Breast epithelium (tissue), 4 donors: ENCODE measurements at regions not wholly inside any gene's neighbourhood (a gene's known extent, or its start where the extent isn't known, plus 50 kb on each side); places are given as distances from the start of the nearest gene placed in this dataset.
"Not testable (repeated sequence)": the region's sequence is repeated elsewhere in the genome, so short reads cannot be mapped to it uniquely, and the experiment has no call there.

ENCODE experiments used
- DNase-seq, 2 donors: peaks; one replicate each; pipeline ENCODE4 v3.0.0-alpha.2; 2019; ENCODE audit warnings: low spot score in 2 of 2
- H3K27ac ChIP-seq, 2 donors: fragments of 200-600 bp; sonication (generic) in 1 of 2; one replicate each; pipeline ENCODE4 v1.5.1; 2016 to 2019; ENCODE audit warnings: mild to moderate bottlenecking in 1 of 2
- H3K27me3 ChIP-seq, 2 donors: fragments of 200-600 bp; sonication (generic) in 1 of 2; one replicate each; pipeline versions ENCODE4 v1.5.1 to v1.6.0; 2017 to 2019; ENCODE audit warnings: control low read depth in 1 of 2, mild to moderate bottlenecking in 1 of 2
- H3K36me3 ChIP-seq: fragments of 200-600 bp; one replicate; pipeline ENCODE4 v1.5.1; 2019
- H3K4me1 ChIP-seq, 2 donors: fragments of 200-600 bp; sonication (generic); one replicate each; pipeline ENCODE4 v1.5.1; 2016 to 2019; ENCODE audit warnings: control low read depth in 1 of 2
- H3K4me3 ChIP-seq, 3 donors: fragments of 200-600 bp; sonication (generic); 1 replicate in 2 of 3; 2 replicates in 1 of 3; pipeline ENCODE4 v1.5.1; 2016 to 2019; ENCODE audit warnings: mild to moderate bottlenecking in 3 of 3, moderate library complexity in 2 of 3
- H3K9me3 ChIP-seq, 2 donors: fragments of 200-600 bp; sonication (generic) in 1 of 2; one replicate each; pipeline ENCODE4 v1.5.1; 2016 to 2019; ENCODE audit warnings: control low read depth in 1 of 2
- POLR2A ChIP-seq: fragments of 450-650 bp; IDR thresholded peaks from one replicate; pipeline ENCODE4 v1.6.1; 2016; ENCODE audit warnings: antibody characterized with exemption, mild to moderate bottlenecking, moderate library complexity
- POLR2AphosphoS5 ChIP-seq, 3 donors: sonication (generic); formaldehyde crosslinking; IDR thresholded peaks; one replicate each; pipeline ENCODE4 v1.6.1; 2017; ENCODE audit warnings: antibody characterized with exemption in 3 of 3
- intact Hi-C: fragments of 100-400 bp; cut with DNase I; formaldehyde crosslinking; loops from one replicate; pipeline ENCODE4 v1.15.1; 2023; ENCODE audit warnings: low total_unique reads
- TF ChIP-seq, protein P1 (sequence below), 3 donors: fragments of 450-650 bp; IDR thresholded peaks; one replicate each; pipeline ENCODE4 v1.5.1; 2016 to 2017; ENCODE audit warnings: antibody characterized with exemption in 3 of 3, mild to moderate bottlenecking in 3 of 3, moderate library complexity in 3 of 3

DNA sequence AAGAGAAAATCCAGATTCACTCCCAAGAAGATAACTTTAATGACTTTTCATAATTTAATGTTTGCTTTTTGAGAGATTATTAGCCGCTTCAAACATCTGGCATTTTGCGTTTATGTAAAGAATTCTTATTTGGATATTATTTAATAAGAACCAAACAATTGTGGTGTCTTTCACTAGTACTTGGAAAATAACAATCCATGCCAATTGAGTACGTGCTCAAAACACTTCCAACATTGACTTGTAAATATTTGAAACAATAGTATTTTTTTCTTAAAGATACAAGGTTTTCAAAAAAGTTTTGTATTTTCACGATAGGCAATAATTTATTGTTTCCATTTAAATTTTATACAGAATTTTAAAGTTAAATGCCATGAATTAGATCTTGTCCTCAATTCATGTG, 498.7 kb downstream of the AMY1C start:
- TF ChIP-seq POLR2AphosphoS5 (IDR thresholded peaks at IDR 0.05), result no peak
- TF ChIP-seq POLR2A, result no peak
- TF ChIP-seq, protein P1, sequence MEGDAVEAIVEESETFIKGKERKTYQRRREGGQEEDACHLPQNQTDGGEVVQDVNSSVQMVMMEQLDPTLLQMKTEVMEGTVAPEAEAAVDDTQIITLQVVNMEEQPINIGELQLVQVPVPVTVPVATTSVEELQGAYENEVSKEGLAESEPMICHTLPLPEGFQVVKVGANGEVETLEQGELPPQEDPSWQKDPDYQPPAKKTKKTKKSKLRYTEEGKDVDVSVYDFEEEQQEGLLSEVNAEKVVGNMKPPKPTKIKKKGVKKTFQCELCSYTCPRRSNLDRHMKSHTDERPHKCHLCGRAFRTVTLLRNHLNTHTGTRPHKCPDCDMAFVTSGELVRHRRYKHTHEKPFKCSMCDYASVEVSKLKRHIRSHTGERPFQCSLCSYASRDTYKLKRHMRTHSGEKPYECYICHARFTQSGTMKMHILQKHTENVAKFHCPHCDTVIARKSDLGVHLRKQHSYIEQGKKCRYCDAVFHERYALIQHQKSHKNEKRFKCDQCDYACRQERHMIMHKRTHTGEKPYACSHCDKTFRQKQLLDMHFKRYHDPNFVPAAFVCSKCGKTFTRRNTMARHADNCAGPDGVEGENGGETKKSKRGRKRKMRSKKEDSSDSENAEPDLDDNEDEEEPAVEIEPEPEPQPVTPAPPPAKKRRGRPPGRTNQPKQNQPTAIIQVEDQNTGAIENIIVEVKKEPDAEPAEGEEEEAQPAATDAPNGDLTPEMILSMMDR (IDR thresholded peaks at IDR 0.05), result no peak
- DNase-seq, result no peak
- H3K27me3 ChIP-seq, result no peaks in the 10 kb centered on the region
- intact Hi-C loops, result no loop called here
- no peak overlapping the region for H3K27ac ChIP-seq
- H3K4me1 ChIP-seq, result no peaks in the 10 kb centered on the region
- H3K4me3 ChIP-seq, result no peak overlapping the region
- H3K9me3 ChIP-seq, result no peaks in the 10 kb centered on the region
- H3K36me3 ChIP-seq, result no peaks in the 10 kb centered on the region

DNA sequence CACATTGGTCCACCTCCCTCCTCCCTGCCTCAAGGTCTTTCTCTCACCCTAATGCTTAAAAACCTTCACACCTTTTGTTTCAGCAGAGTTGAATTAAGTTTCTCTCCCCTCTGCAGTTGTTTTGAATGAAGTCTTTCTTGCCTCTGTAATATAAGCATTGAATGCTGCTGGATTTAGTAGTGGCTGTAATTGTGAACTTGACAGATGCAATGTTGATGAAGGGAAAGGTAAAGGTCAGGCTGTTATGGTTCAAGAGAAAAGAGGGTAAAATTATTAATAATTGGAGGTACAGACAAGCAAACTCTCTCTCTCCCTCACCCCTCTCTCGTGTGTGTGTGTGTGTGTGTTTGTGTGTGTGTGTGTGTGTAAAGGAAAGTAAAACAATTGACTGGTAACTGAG, 509.8 kb downstream of the AMY1C start:
- Histone ChIP-seq H3K27me3 (no peaks in the 10 kb centered on the region), H3K27ac (no peak overlapping the region), H3K9me3 (no peaks in the 10 kb centered on the region), H3K36me3 (no peaks in the 10 kb centered on the region), H3K4me1 (no peaks in the 10 kb centered on the region), H3K4me3 (no peak overlapping the region)
- intact Hi-C loops, result no loop called here
- no peak for DNase-seq
- TF ChIP-seq, protein P1 (IDR thresholded peaks at IDR 0.05), result no peak
- no peak for TF ChIP-seq POLR2AphosphoS5 (IDR thresholded peaks at IDR 0.05)

DNA sequence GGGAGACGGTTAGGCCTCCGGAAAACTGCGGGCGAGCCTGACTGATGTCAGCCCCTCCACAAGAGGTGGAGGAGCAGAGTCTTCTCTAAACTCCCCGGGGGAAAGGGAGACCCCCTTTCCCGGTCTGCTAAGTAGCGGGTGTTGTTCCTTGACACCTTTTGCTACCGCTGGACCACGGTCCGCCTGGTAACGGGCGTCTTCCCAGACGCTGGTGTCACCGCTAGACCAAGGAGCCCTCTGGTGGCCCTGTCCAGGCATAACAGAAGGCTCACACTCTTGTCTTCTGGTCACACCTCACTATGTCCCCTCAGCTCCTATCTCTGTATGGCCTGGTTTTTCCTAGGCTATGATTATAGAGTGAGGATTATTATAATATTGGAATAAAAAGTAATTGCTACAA, 513.4 kb downstream of the AMY1C start:
- intact Hi-C loops, H3K27me3 ChIP-seq, DNase-seq: not testable (repeated sequence)

DNA sequence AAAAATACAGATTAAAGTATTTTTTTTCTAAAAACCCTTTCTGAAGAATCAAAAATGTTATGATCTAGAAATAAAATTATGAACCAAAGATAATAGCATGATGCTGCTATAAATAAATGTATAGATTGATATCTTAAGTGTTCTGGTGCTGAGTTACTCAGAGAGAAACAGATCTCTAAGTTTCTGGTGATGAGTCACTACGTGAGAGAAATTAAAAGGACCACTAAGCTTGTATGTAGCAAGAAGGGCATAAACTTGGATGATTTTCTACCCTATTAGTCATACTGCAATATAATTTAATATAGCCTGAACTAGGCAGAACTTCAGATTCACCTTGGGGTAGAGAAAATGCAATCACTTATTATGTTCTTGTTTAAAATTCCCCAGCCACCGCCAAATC, 514.8 kb downstream of the AMY1C start:
- H3K4me3 ChIP-seq, result no peak overlapping the region
- no peak for DNase-seq
- no peak overlapping the region for H3K27ac ChIP-seq
- intact Hi-C loops, result no loop called here
- no peaks in the 10 kb centered on the region for H3K36me3 ChIP-seq
- H3K4me1 ChIP-seq, result no peaks in the 10 kb centered on the region
- no peaks in the 10 kb centered on the region for H3K9me3 ChIP-seq
- TF ChIP-seq POLR2AphosphoS5 (IDR thresholded peaks at IDR 0.05) (no peak), POLR2A (no peak)
- TF ChIP-seq, protein P1 (IDR thresholded peaks at IDR 0.05), result no peak
- H3K27me3 ChIP-seq, result no peaks in the 10 kb centered on the region

More for the DNA sequence above, 513.4 kb downstream of the AMY1C start:
- H3K4me1 ChIP-seq, H3K36me3 ChIP-seq, H3K27ac ChIP-seq, H3K9me3 ChIP-seq, H3K4me3 ChIP-seq: not testable (repeated sequence)

DNA sequence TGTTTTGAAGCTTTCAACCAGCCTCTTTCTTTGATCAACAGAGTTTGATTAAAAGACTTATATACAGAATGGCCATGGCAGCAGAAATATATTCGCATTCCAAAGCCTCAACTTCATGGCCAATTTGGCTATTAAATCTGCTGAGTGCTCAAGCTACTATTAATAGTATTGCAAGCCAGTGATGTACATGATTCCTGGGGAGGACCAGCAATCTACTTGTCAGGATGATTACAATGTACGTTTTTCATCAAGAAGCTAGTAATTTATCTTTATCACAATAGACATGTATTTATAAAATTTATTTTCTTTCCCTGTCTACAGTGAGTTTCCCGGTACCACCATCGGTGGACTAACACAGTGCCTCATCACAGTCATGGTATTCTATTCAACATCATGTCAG, 515.5 kb downstream of the AMY1C start:
- TF ChIP-seq, protein P1 (IDR thresholded peaks at IDR 0.05), result no peak
- no peak overlapping the region for H3K4me3 ChIP-seq
- no peaks in the 10 kb centered on the region for H3K36me3 ChIP-seq
- intact Hi-C loops, result no loop called here
- H3K27ac ChIP-seq, result no peak overlapping the region
- H3K9me3 ChIP-seq, result no peaks in the 10 kb centered on the region
- no peaks in the 10 kb centered on the region for H3K27me3 ChIP-seq
- no peaks in the 10 kb centered on the region for H3K4me1 ChIP-seq
- DNase-seq, result no peak

DNA sequence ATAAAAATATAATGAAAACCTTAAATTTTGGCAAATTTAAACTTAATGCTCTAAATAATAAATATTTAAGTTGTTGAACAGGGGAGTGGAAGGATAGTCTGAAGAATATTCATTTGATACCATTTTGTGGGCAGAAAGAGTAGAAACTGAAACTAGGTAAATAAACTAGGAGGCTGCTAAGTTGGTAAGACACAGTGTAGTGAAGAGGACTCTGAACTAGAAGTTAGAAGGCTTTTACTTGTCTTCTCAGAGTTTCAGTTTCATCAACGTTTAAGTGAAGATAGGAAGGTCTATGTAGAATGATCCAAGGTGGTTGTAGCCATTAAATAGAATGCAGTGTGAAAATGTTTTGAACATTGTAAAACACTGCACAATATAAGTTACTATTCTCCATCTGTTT, 516.9 kb downstream of the AMY1C start:
- no peak for DNase-seq
- Histone ChIP-seq H3K27me3 (no peaks in the 10 kb centered on the region), H3K4me3 (no peak overlapping the region), H3K27ac (no peak overlapping the region), H3K36me3 (no peaks in the 10 kb centered on the region), H3K9me3 (no peaks in the 10 kb centered on the region), H3K4me1 (no peaks in the 10 kb centered on the region)
- intact Hi-C loops, result no loop called here
- TF ChIP-seq POLR2A (no peak), POLR2AphosphoS5 (IDR thresholded peaks at IDR 0.05) (no peak)
- TF ChIP-seq, protein P1 (IDR thresholded peaks at IDR 0.05), result no peak

DNA sequence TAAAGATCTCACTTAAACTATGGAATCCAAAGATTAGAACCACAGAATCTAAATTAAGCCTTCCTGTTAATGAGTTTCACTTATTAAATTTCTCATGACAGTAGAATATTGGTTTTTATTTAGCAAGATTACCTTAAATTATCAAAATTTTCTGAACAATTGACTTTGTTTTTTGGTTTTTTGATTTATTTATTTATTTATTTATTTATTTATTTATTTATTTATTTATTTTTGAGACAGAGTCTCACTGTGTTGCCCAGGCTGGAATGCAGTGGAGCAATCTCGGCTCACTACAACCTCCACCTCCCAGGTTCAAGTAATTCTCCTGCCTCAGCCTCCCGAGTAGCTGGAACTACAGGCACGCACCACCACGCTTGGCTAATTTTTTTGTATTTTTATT, 538.6 kb downstream of the AMY1C start:
- H3K36me3 ChIP-seq, H3K27ac ChIP-seq, DNase-seq, intact Hi-C loops, H3K4me3 ChIP-seq, H3K27me3 ChIP-seq, H3K9me3 ChIP-seq, H3K4me1 ChIP-seq: not testable (repeated sequence)
